SK-N-MC (cell line): ENCODE measurements at regions not wholly inside any gene's neighbourhood (a gene's known extent, or its start where the extent isn't known, plus 50 kb on each side); places are given as distances from the start of the nearest gene placed in this dataset.

Experiments used
- DNase-seq: peaks from one replicate; pipeline ENCODE4 v3.0.0-alpha.2; 2011; ENCODE audit warnings: low read depth, low spot score
- H3K27ac ChIP-seq: fragments of 200-600 bp; sonication (generic); 2 replicates; pipeline ENCODE4 v1.5.1; 2016; ENCODE audit warnings: mixed run types
- H3K36me3 ChIP-seq: fragments of 200-600 bp; sonication (generic); 2 replicates; pipeline ENCODE4 v1.6.1; 2017; ENCODE audit warnings: antibody characterized with exemption, low read length, mixed read lengths; ENCODE audit not compliant: insufficient read depth
- H3K4me3 ChIP-seq: fragments of 200-600 bp; sonication (generic); 2 replicates; pipeline ENCODE4 v1.5.1; 2016
- H3K9ac ChIP-seq: fragments of 200-600 bp; sonication (generic); 2 replicates; pipeline ENCODE4 v1.8.0; 2017; ENCODE audit warnings: mixed run types, mixed read lengths; ENCODE audit not compliant: insufficient read length
- H3K9me3 ChIP-seq: fragments of 200-600 bp; sonication (generic); 2 replicates; pipeline ENCODE4 v1.6.1; 2017; ENCODE audit warnings: low read depth, mild to moderate bottlenecking, antibody characterized with exemption, low read length, moderate library complexity, mixed read lengths
- EZH2 ChIP-seq: fragments of 200-600 bp; sonication (generic); IDR thresholded peaks from one replicate; pipeline ENCODE4 v1.6.1; 2017; ENCODE audit warnings: antibody characterized with exemption
- FOXP2 ChIP-seq: optimal IDR thresholded peaks from 2 replicates; pipeline ENCODE3; 2011; ENCODE audit warnings: mild to moderate bottlenecking, moderate library complexity; ENCODE audit not compliant: insufficient read depth; ENCODE audit errors: extremely low read length, control extremely low read depth
- POLR2AphosphoS5 ChIP-seq: IDR thresholded peaks from 2 replicates; pipeline ENCODE4 v1.6.1; 2012; ENCODE audit warnings: mild to moderate bottlenecking, low read depth, low read length, borderline replicate concordance

DNA sequence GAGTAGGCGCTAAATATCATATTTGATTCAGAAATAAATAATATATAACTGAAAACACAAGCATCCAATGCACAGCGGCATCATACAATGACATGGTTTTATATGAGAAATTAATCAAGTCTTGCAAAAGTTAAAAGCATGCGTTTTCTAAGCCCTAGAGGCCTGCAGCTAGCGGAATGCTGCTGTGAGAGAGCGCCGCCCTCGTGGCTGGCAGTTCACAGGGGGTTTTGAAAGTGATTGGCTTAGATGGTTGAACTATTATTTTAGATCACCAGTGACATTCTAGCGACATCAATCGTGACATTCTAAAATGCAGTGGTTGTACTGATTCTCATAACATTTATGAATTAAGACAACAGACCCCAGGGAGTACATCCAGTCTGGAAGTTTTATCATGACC, 235.2 kb upstream of the MGMT start:
- no peaks in the 10 kb centered on the region for H3K36me3 ChIP-seq
- H3K9ac ChIP-seq = no peak overlapping the region
- H3K27ac ChIP-seq = no peak overlapping the region
- no peak for DNase-seq
- no peaks in the 10 kb centered on the region for H3K9me3 ChIP-seq
- TF ChIP-seq POLR2AphosphoS5 (no peak), FOXP2 (no peak), EZH2 (no peak)
- H3K4me3 ChIP-seq = no peak overlapping the region

DNA sequence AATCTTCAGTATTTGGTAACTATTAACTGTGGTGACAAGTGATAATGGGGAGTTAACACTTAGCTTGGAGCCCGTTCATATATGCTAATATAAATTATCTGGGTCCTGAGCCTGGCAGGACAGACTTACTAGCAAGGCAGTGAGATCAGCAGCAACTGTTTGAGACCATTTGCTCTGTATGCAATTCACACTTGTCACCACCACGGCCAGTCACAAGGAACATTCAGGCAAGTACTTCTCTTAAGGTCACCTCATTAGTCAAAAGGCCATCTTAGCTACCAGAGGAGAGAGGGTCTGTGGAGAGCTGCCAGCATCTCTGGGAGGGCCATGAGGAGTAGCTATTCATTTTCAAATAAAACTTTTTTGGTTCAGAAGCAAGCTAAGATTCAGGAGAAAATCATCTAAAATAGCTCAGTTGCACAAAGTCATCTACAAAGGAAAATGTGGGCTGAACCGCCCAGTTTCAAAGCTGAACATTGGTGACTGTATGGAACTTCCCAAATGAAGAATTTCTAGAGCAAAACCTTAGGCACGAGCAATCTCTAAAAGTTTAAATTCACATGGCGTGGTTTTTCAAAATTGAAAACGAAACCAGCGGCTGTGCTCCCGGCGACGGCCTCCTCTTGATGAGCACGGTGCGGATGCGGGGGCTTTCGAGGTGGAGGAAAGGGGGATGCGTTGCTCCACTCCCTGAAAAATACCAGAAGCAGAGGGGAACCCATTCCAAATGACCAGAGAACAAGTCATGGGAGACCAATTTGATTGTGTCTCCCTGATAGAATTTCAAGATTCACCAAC, 233.5 kb upstream of the MGMT start:
- Histone ChIP-seq H3K9ac (no peak overlapping the region), H3K9me3 (no peaks in the 10 kb centered on the region), H3K27ac (no peak overlapping the region), H3K36me3 (no peaks in the 10 kb centered on the region), H3K4me3 (no peak overlapping the region)
- no peak for DNase-seq
- TF ChIP-seq FOXP2 (no peak), POLR2AphosphoS5 (no peak), EZH2 (no peak)

DNA sequence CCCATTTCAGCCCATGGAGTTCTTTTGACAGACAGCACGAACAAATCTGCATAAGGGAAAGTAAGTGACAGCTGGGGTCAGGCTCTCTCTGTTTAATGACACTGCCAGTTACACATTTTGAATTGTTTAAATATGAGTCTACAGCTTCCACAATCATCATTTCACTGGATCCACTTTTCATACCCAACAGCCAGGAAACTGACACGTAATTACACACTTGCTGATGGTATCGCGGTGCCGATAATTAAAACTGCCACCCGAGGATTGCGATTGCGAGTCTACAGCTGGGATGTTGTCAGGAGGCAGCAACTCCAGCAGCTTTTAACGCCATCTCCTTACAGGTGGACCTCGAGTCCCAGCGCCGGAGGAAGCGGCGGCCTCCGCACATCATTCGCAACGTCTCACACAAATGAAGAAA, 230.8 kb upstream of the MGMT start:
- Histone ChIP-seq H3K4me3 (no peak overlapping the region), H3K36me3 (no peaks in the 10 kb centered on the region), H3K27ac (no peak overlapping the region), H3K9ac (no peak overlapping the region), H3K9me3 (no peaks in the 10 kb centered on the region)
- TF ChIP-seq POLR2AphosphoS5 (no peak), FOXP2 (no peak), EZH2 (no peak)
- DNase-seq = no peak

DNA sequence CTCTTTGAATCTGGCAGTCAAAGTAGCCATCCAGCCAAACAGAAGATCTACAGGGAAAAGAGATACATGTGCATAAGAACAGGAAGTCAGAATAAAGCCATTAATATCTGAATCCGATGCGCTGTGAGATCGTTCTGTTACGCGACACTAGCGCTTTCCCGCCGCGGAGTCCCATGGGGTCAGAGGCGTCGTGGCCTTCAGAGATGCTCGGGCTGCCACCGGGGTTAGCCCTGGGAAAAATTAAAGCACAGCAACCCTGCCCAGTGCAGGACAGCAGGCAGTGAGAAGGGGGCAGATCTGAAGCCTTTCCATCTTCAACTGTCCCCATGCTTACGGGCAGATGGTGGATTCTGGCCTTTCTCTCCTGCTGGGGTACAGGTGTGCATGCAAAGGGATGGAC, 225.6 kb upstream of the MGMT start:
- TF ChIP-seq EZH2 (no peak), POLR2AphosphoS5 (no peak), FOXP2 (no peak)
- no peak overlapping the region for H3K9ac ChIP-seq

DNA sequence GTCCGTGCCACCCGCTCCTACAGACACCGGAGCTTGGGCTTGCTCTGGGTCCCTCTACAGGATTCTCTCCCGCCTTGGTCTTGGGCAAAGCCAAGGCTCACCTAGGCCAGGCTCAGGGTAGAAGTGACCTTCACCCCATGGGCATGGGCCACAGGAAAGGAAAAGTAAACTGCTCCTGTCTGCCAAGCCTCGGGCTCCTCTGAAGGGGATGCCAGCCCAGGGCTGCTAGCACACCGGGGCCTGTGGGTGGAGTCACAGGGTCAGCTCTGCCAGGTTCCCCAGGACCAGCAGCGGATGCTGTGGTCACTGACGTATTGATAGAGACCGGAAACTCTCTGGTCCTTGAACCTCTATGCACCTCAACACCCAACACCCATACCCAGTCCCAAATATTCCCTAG, 222.7 kb upstream of the MGMT start:
- no peak overlapping the region for H3K9ac ChIP-seq

More for the DNA sequence above, 225.6 kb upstream of the MGMT start:
- Histone ChIP-seq H3K4me3 (no peak overlapping the region), H3K27ac (no peak overlapping the region), H3K9me3 (no peaks in the 10 kb centered on the region), H3K36me3 (no peaks in the 10 kb centered on the region)
- no peak for DNase-seq

DNA sequence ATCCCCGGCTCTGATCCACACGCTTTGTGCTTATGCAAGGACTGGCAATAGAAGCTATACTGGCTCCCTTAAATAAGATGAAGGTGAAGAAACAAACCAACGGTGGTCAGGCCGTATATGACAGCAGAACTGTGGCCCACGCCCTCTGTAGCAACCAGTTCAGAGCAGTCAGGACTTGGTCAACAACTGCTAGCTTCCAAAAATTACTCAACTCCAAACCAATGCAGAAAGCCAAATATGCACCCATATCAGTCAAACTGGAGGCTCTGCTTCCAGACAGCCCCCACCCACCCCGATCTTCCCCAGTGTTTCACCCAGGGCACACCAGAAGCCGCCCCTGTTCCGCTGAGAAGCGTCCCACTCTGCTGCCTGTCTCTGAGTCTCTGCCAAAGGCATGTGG, 222.3 kb upstream of the MGMT start:
- Histone ChIP-seq H3K36me3 (no peaks in the 10 kb centered on the region), H3K27ac (no peak overlapping the region), H3K9ac (no peak overlapping the region), H3K4me3 (no peak overlapping the region), H3K9me3 (no peaks in the 10 kb centered on the region)
- TF ChIP-seq POLR2AphosphoS5 (no peak), EZH2 (no peak), FOXP2 (no peak)
- no peak for DNase-seq

More for the DNA sequence above, 222.7 kb upstream of the MGMT start:
- Histone ChIP-seq H3K36me3 (no peaks in the 10 kb centered on the region), H3K27ac (no peak overlapping the region), H3K9me3 (no peaks in the 10 kb centered on the region), H3K4me3 (no peak overlapping the region)
- DNase-seq = no peak
- TF ChIP-seq FOXP2 (no peak), POLR2AphosphoS5 (no peak), EZH2 (no peak)

DNA sequence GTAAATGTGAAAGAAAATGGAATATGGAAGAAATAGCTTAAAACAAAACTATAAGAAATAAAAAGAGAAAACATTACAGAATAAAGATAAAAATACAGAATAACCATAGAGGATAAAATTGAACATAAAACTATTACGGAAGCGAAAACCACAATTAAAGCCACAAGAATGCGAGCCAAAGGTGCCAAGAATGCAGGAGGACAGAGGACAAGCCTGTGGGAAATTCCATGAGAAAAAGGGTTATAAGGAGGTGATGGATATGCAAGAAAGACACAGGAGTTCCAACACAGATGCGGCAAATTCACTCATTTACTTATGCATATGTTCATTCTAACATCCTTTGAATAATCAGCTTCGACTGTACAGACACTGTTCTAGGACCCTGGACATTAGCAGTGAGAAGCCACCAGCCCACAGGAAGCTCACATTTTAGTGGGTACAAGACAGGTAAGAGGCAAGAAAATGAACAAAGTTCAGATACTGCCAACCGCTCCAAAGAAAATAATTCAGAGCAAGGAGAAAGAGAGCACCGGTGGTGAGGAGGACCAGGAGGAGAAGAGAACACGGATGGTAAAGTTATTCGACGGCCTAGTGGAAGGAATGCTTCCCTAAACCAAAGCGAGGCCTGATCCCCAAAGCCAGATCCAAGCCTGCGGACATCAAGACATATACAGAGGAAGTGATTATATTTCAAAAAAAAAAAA, 213.7 kb upstream of the MGMT start:
- no peak for DNase-seq
- no peaks in the 10 kb centered on the region for H3K36me3 ChIP-seq
- no peak for TF ChIP-seq POLR2AphosphoS5
- TF ChIP-seq EZH2 = no peak
- TF ChIP-seq FOXP2 = no peak
- no peak overlapping the region for H3K9ac ChIP-seq
- H3K4me3 ChIP-seq = no peak overlapping the region
- no peaks in the 10 kb centered on the region for H3K9me3 ChIP-seq
- H3K27ac ChIP-seq = no peak overlapping the region

DNA sequence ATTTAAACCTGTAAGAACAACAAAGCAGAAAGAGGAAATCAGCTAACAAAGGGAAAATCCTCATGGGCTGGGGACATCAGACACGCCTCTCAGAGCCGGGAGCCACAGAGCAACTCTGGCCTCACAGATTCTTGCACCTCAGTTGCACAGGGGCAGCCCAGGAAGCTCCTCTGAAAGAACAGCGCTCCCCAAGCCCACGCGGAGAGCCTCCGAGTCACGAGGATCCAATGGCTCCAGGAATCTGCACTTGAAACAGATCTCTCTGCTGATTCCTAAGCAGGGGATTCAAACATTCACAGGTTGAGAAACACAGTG, 213.2 kb upstream of the MGMT start:
- Histone ChIP-seq H3K27ac (no peak overlapping the region), H3K36me3 (no peaks in the 10 kb centered on the region), H3K4me3 (no peak overlapping the region), H3K9me3 (no peaks in the 10 kb centered on the region), H3K9ac (no peak overlapping the region)
- no peak for DNase-seq
- TF ChIP-seq EZH2 (no peak), POLR2AphosphoS5 (no peak), FOXP2 (no peak)
